K562 (cell line): ENCODE measurements at regions not wholly inside any gene's neighbourhood (a gene's known extent, or its start where the extent isn't known, plus 50 kb on each side); places are given as distances from the start of the nearest gene placed in this dataset.

Source experiments
- ATAC-seq: fragments of 200-7000 bp; cut with Tn5 transposase; 3 replicates; pipeline ENCODE4 v1.9.1; 2020; ENCODE audit warnings: moderate library complexity
- BruUV-seq: library from RNA; stranded (reverse); fragments of 400-500 nt; replicated peaks from 2 replicates; lab custom pipeline; 2021; lab: Mats Ljungman, UMichigan
- CTCF ChIA-PET: fragments of 300-600 bp; formaldehyde crosslinking; extraction: SDS; loops from one replicate; lab custom pipeline; 2021; ENCODE audit warnings: low intra/inter-chr PET ratio; lab: Yijun Ruan, JAX
- POLR2A ChIA-PET: fragments of 300-600, 350-650 bp; sonication (Branson Sonifier 250); formaldehyde crosslinking; extraction: SDS; loops from one replicate; lab custom pipeline; 2021; ENCODE audit warnings: antibody characterized with exemption, inconsistent platforms; lab: Yijun Ruan, JAX
- DNase-seq, 4 experiments: peaks; one replicate each; pipeline versions ENCODE4 v3.0.0 to v3.0.0-alpha.2; 2011 to 2018; ENCODE audit warnings: low spot score in 3 of 4, mixed read lengths in 3 of 4; ENCODE audit errors: extremely low read depth in 1 of 4
- FAIRE-seq: peaks from 2 replicates; lab custom pipeline; 2011; peaks lifted over from hg19 to GRCh38; lab: Jason Lieb, UNC
- H2AFZ ChIP-seq: 2 replicates; pipeline ENCODE4 v1.6.0; 2011; ENCODE audit warnings: low read depth, low read length, control low read depth, inconsistent platforms
- H3K27ac ChIP-seq: fragments of 200-600 bp; 3 replicates; pipeline ENCODE4 v1.8.0; 2011; ENCODE audit warnings: low read depth, mild to moderate bottlenecking, control low read depth, inconsistent platforms, low read length, moderate library complexity, mixed read lengths; ENCODE audit errors: extremely low read depth
- H3K27me3 ChIP-seq, 2 experiments: fragments of 300-600 bp in 1 of 2; 2 replicates in 1 of 2; 3 replicates in 1 of 2; pipeline versions ENCODE4 v1.6.0 to v1.8.0; 2011; ENCODE audit warnings: inconsistent platforms in 2 of 2, low read length in 2 of 2, mild to moderate bottlenecking in 1 of 2, mixed read lengths in 1 of 2, moderate library complexity in 1 of 2; ENCODE audit not compliant: control insufficient read depth in 2 of 2, insufficient read depth in 2 of 2
- H3K36me3 ChIP-seq: fragments of 300-600 bp; 3 replicates; pipeline ENCODE4 v1.8.0; 2011; ENCODE audit warnings: mild to moderate bottlenecking, low read length, inconsistent platforms; ENCODE audit not compliant: control insufficient read depth, insufficient read depth
- H3K4me1 ChIP-seq, 2 experiments: fragments of 200-600 bp in 1 of 2; replicated peaks in 1 of 2; 2 replicates in 1 of 2; 3 replicates in 1 of 2; pipeline versions ENCODE4 v1.5.1 to v1.8.0; 2011; ENCODE audit warnings: inconsistent platforms in 2 of 2, low read length in 2 of 2, mild to moderate bottlenecking in 1 of 2, mixed read lengths in 1 of 2, moderate library complexity in 1 of 2; ENCODE audit not compliant: control insufficient read depth in 2 of 2, insufficient read depth in 2 of 2
- H3K4me2 ChIP-seq: 2 replicates; pipeline ENCODE4 v1.6.1; 2011; ENCODE audit warnings: low read length, control low read depth, inconsistent platforms, mixed read lengths; ENCODE audit not compliant: insufficient read depth
- H3K4me3 ChIP-seq: fragments of 200-600 bp; sonication (generic), shearing (Covaris generic); 2 replicates; pipeline ENCODE4 v1.5.1; 2016; ENCODE audit warnings: control low read depth, inconsistent platforms
- H3K79me2 ChIP-seq: fragments of 200-600 bp; 3 replicates; pipeline ENCODE4 v1.8.0; 2011; ENCODE audit warnings: low read length, inconsistent platforms; ENCODE audit not compliant: control insufficient read depth, insufficient read depth
- H3K9ac ChIP-seq, 2 experiments: 2 replicates each; pipeline versions ENCODE4 v1.6.0 to v1.6.1; 2011; ENCODE audit warnings: low read depth in 2 of 2, low read length in 2 of 2, control low read depth in 1 of 2, inconsistent platforms in 1 of 2, mild to moderate bottlenecking in 1 of 2, mixed read lengths in 1 of 2; ENCODE audit not compliant: insufficient read depth in 1 of 2
- H3K9me1 ChIP-seq: one replicate; pipeline ENCODE4 v1.6.0; 2011; ENCODE audit warnings: inconsistent platforms, mild to moderate bottlenecking, low read length, moderate library complexity; ENCODE audit not compliant: control insufficient read depth, insufficient read depth
- H3K9me3 ChIP-seq: replicated peaks from 2 replicates; pipeline ENCODE4 v1.5.1; 2011; ENCODE audit warnings: low read depth, low read length, inconsistent platforms; ENCODE audit not compliant: control insufficient read depth, insufficient read depth
- H4K20me1 ChIP-seq: replicated peaks from 2 replicates; pipeline ENCODE4 v1.6.1; 2011; ENCODE audit warnings: low read length, inconsistent platforms, mixed read lengths; ENCODE audit not compliant: control insufficient read depth, insufficient read depth
- CBX5 ChIP-seq: IDR thresholded peaks from 2 replicates; pipeline ENCODE4 v1.6.1; 2014; ENCODE audit warnings: low read depth, borderline replicate concordance
- CREB1 ChIP-seq, 2 experiments: sonication (generic) in 1 of 2; formaldehyde crosslinking in 1 of 2; IDR thresholded peaks; 2 replicates each; pipeline versions ENCODE4 v1.6.1 to v1.8.0; 2012 to 2022; ENCODE audit warnings: inconsistent platforms in 1 of 2, mild to moderate bottlenecking in 1 of 2, missing genetic modification reagents in 1 of 2, moderate library complexity in 1 of 2
- JUNB ChIP-seq: fragments of 450-650 bp; formaldehyde crosslinking; conservative IDR thresholded peaks from 2 replicates; pipeline ENCODE4 v1.4.0; 2020; ENCODE audit warnings: mild to moderate bottlenecking
- KDM5B ChIP-seq: fragments of 200-600 bp; sonication (generic); IDR thresholded peaks from 2 replicates; pipeline ENCODE4 v1.6.1; 2012; ENCODE audit warnings: low read depth, mild to moderate bottlenecking, moderate library complexity, low read length, control low read depth, inconsistent platforms; ENCODE audit not compliant: insufficient replicate concordance
- LEF1 ChIP-seq: fragments of 450-650 bp; IDR thresholded peaks from 2 replicates; pipeline ENCODE4 v1.6.1; 2016; ENCODE audit warnings: mild to moderate bottlenecking
- MTF1 ChIP-seq: fragments of 250-450 bp; sonication (Bioruptor Pico); IDR thresholded peaks from 2 replicates; pipeline ENCODE4 v1.9.0; 2021; ENCODE audit warnings: moderate library complexity, mild to moderate bottlenecking, inconsistent platforms, borderline replicate concordance
- NCOA1 ChIP-seq: fragments of 450-650 bp; IDR thresholded peaks from 2 replicates; pipeline ENCODE4 v1.6.1; 2016; ENCODE audit warnings: low read depth
- RBM15 ChIP-seq: fragments of 200-400 bp; formaldehyde crosslinking; IDR thresholded peaks from 2 replicates; pipeline ENCODE4 v1.6.1; 2018; ENCODE audit warnings: mild to moderate bottlenecking, low read length, moderate library complexity; ENCODE audit not compliant: insufficient read depth
- RBM39 ChIP-seq: fragments of 200-400 bp; formaldehyde crosslinking; optimal IDR thresholded peaks from 2 replicates; pipeline ENCODE3; 2018; ENCODE audit warnings: low read depth, low read length
- SLC30A9 ChIP-seq: fragments of 250-450 bp; sonication (Bioruptor Pico); IDR thresholded peaks from 2 replicates; pipeline ENCODE4 v1.8.0; 2022; ENCODE audit warnings: mild to moderate bottlenecking, moderate library complexity
- THRAP3 ChIP-seq: fragments of 450-650 bp; IDR thresholded peaks from 2 replicates; pipeline ENCODE4 v1.6.1; 2016; ENCODE audit warnings: mild to moderate bottlenecking, inconsistent platforms, borderline replicate concordance
- ZBTB8A ChIP-seq: fragments of 450-650 bp; IDR thresholded peaks from 2 replicates; pipeline ENCODE4 v1.6.1; 2018; ENCODE audit warnings: mild to moderate bottlenecking, moderate library complexity; ENCODE audit not compliant: partially characterized antibody
- ZNF184 ChIP-seq: sonication (generic); formaldehyde crosslinking; IDR thresholded peaks from 2 replicates; pipeline ENCODE4 v1.5.0; 2020; ENCODE audit warnings: missing genetic modification reagents
- ZNF24 ChIP-seq: fragments of 450-650 bp; IDR thresholded peaks from 2 replicates; pipeline ENCODE4 v1.6.1; 2016
- ZNF354B ChIP-seq: fragments of 250-450 bp; sonication (Bioruptor Pico); IDR thresholded peaks from 2 replicates; pipeline ENCODE4 v1.4.0; 2020
- ZNF444 ChIP-seq: fragments of 250-450 bp; sonication (Bioruptor Pico); IDR thresholded peaks from 2 replicates; pipeline ENCODE4 v1.4.0; 2020; ENCODE audit warnings: mild to moderate bottlenecking, moderate library complexity
- in situ Hi-C: fragments of 300-500 bp; cut with MboI; formaldehyde crosslinking; loops from 4 replicates; pipeline ENCODE4 v1.15.0; 2018; ENCODE audit warnings: inconsistent platforms, mixed read lengths
- intact Hi-C: fragments of 100-400 bp; cut with micrococcal nuclease; formaldehyde crosslinking; loops from 2 replicates; pipeline ENCODE4 v1.14.2; 2022
- TF ChIP-seq, protein P1 (sequence below): fragments of 450-650 bp; IDR thresholded peaks from 2 replicates; pipeline ENCODE4 v1.7.0; 2016; ENCODE audit warnings: borderline replicate concordance
- TF ChIP-seq, protein P2 (sequence below): fragments of 250-450 bp; sonication (Bioruptor Pico); IDR thresholded peaks from 2 replicates; pipeline ENCODE4 v1.5.0; 2022; ENCODE audit warnings: mild to moderate bottlenecking

DNA sequence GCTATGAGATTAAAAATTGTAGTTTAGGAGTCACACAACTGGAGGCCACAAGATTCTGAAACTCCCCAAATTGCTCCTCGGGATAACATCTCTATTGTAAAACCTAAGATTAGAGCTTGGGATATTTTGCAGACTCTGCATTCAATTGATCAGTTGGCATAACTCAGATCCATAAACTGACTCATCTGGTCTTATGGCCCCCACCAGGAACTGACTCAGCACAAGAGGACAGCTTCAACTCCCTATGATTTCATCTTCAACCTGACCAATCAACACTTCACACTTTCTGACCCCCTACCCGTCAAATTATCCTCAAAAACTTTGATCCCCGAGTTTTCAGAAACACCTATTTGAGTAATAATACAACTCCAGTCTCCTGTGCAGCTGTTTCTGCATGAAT lies 257.3 kb downstream of the HAO1 start (continued):
- TF ChIP-seq, protein P1, sequence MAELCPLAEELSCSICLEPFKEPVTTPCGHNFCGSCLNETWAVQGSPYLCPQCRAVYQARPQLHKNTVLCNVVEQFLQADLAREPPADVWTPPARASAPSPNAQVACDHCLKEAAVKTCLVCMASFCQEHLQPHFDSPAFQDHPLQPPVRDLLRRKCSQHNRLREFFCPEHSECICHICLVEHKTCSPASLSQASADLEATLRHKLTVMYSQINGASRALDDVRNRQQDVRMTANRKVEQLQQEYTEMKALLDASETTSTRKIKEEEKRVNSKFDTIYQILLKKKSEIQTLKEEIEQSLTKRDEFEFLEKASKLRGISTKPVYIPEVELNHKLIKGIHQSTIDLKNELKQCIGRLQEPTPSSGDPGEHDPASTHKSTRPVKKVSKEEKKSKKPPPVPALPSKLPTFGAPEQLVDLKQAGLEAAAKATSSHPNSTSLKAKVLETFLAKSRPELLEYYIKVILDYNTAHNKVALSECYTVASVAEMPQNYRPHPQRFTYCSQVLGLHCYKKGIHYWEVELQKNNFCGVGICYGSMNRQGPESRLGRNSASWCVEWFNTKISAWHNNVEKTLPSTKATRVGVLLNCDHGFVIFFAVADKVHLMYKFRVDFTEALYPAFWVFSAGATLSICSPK = no peak
- TF ChIP-seq JUNB (CRISPR knock-in tag) (no peak), CBX5 (no peak), MTF1 (CRISPR knock-in tag) (no peak)

DNA sequence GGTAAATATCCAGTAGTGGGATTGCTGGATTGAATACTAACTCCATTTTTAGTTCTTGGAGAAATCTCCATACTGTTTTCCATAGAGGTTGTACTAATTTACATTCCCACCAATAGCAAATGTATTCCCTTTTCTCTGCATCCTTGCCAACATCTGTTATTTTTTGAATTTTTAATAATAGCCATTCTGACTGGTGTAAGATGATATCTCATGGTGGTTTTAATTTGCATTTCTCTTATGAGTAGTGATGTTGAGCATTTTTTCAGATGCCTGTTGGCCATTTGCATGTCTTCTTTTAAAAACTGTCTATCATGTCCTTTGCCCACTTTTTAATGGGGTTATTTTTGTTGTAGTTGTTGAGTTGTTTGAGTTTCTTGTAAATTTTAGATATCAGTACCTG lies 253.2 kb downstream of the HAO1 start:
- FAIRE-seq (no peak), ATAC-seq (no peak), DNase-seq (no peak)
- no peaks in the 10 kb centered on the region for H3K27me3 ChIP-seq
- intact Hi-C loops = no loop called here
- H3K4me2 ChIP-seq = no peak overlapping the region
- no peaks in the 10 kb centered on the region for H3K79me2 ChIP-seq
- no peak overlapping the region for H3K27ac ChIP-seq
- TF ChIP-seq ZNF354B (no peak), ZBTB8A (no peak), CREB1 (IDR thresholded peaks at IDR 0.05) (no peak), CREB1 (CRISPR knock-in tag; IDR thresholded peaks at IDR 0.05) (no peak), JUNB (CRISPR knock-in tag) (no peak), SLC30A9 (CRISPR knock-in tag) (no peak), ZNF444 (CRISPR knock-in tag) (no peak), THRAP3 (no peak), ZNF24 (no peak), RBM39 (no peak), LEF1 (no peak), KDM5B (no peak), ZNF184 (CRISPR knock-in tag) (no peak), RBM15 (no peak), NCOA1 (no peak)
- TF ChIP-seq, protein P2, sequence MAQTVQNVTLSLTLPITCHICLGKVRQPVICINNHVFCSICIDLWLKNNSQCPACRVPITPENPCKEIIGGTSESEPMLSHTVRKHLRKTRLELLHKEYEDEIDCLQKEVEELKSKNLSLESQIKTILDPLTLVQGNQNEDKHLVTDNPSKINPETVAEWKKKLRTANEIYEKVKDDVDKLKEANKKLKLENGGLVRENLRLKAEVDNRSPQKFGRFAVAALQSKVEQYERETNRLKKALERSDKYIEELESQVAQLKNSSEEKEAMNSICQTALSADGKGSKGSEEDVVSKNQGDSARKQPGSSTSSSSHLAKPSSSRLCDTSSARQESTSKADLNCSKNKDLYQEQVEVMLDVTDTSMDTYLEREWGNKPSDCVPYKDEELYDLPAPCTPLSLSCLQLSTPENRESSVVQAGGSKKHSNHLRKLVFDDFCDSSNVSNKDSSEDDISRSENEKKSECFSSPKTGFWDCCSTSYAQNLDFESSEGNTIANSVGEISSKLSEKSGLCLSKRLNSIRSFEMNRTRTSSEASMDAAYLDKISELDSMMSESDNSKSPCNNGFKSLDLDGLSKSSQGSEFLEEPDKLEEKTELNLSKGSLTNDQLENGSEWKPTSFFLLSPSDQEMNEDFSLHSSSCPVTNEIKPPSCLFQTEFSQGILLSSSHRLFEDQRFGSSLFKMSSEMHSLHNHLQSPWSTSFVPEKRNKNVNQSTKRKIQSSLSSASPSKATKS (CRISPR knock-in tag) = no peak
- no peaks in the 10 kb centered on the region for H3K36me3 ChIP-seq
- ChIA-PET POLR2A (no interaction called here), CTCF (no interaction called here)
- in situ Hi-C loops = no loop called here
- BruUV-seq = no TSS peak
- H3K9ac ChIP-seq = no peak overlapping the region
- no peaks in the 10 kb centered on the region for H3K9me1 ChIP-seq
- H3K9me3 ChIP-seq = no peaks in the 10 kb centered on the region
- no peak overlapping the region for H3K4me3 ChIP-seq
- H4K20me1 ChIP-seq = no peaks in the 10 kb centered on the region
- H3K4me1 ChIP-seq = no peaks in the 10 kb centered on the region
- no peak overlapping the region for H2AFZ ChIP-seq
